A673 (cell line): ENCODE measurements at regions not wholly inside any gene's neighbourhood (a gene's known extent, or its start where the extent isn't known, plus 50 kb on each side); places are given as distances from the start of the nearest gene placed in this dataset.

Experiments
- BruUV-seq: library from RNA; stranded (reverse); fragments of 400-500 nt; replicated peaks from 2 replicates; lab custom pipeline; 2021; lab: Mats Ljungman, UMichigan
- CTCF ChIA-PET: fragments of 300-600 bp; sonication (Branson Sonifier 250); formaldehyde crosslinking; loops from one replicate; lab custom pipeline; 2022; ENCODE audit warnings: antibody characterized with exemption; lab: Charles Lee
- POLR2A ChIA-PET: fragments of 300-600 bp; sonication (Branson Sonifier 250); formaldehyde crosslinking; loops from one replicate; lab custom pipeline; 2022; ENCODE audit warnings: antibody characterized with exemption; ENCODE audit not compliant: low non-redundant PET; lab: Charles Lee
- DNase-seq: peaks from one replicate; pipeline ENCODE4 v3.0.0-alpha.2; 2015; ENCODE audit warnings: low spot score
- H3K27ac ChIP-seq: fragments of 200-600 bp; sonication (generic); 2 replicates; pipeline ENCODE4 v1.5.1; 2016; ENCODE audit warnings: mixed run types, low read depth, mild to moderate bottlenecking, mixed read lengths, antibody characterized with exemption, low read length; ENCODE audit not compliant: poor library complexity, severe bottlenecking
- H3K27me3 ChIP-seq: fragments of 200-600 bp; sonication (generic); replicated peaks from 2 replicates; pipeline ENCODE4 v1.6.1; 2017; ENCODE audit warnings: mixed run types, low read depth, mild to moderate bottlenecking, mixed read lengths, antibody characterized with exemption, low read length; ENCODE audit not compliant: insufficient read depth, poor library complexity
- H3K36me3 ChIP-seq: fragments of 200-600 bp; sonication (generic); 2 replicates; pipeline ENCODE4 v1.6.1; 2016; ENCODE audit warnings: mixed run types, mild to moderate bottlenecking, mixed read lengths, antibody characterized with exemption, low read length; ENCODE audit not compliant: insufficient read depth, poor library complexity, severe bottlenecking
- H3K4me1 ChIP-seq: fragments of 200-600 bp; sonication (generic); 2 replicates; pipeline ENCODE4 v1.6.1; 2017; ENCODE audit warnings: mixed run types, mild to moderate bottlenecking, mixed read lengths, antibody characterized with exemption, low read length; ENCODE audit not compliant: insufficient read depth, poor library complexity, severe bottlenecking
- H3K4me3 ChIP-seq: fragments of 200-600 bp; sonication (generic); 2 replicates; pipeline ENCODE4 v1.5.1; 2016; ENCODE audit warnings: low read depth, mixed run types, mild to moderate bottlenecking, mixed read lengths, low read length; ENCODE audit not compliant: poor library complexity, severe bottlenecking
- H3K9me3 ChIP-seq: fragments of 200-600 bp; sonication (generic); 2 replicates; pipeline ENCODE4 v1.6.1; 2016; ENCODE audit warnings: mixed run types, low read depth, mild to moderate bottlenecking, mixed read lengths, antibody characterized with exemption, low read length; ENCODE audit not compliant: poor library complexity, severe bottlenecking
- EZH2 ChIP-seq: fragments of 200-600 bp; sonication (generic); IDR thresholded peaks from 2 replicates; pipeline ENCODE4 v1.6.1; 2017; ENCODE audit warnings: borderline replicate concordance, low read depth, mild to moderate bottlenecking, mixed read lengths, antibody characterized with exemption, low read length; ENCODE audit not compliant: poor library complexity, severe bottlenecking
- intact Hi-C: fragments of 100-400 bp; cut with micrococcal nuclease; formaldehyde crosslinking; loops from one replicate; pipeline ENCODE4 v1.10.0; 2022; ENCODE audit not compliant: unreplicated experiment
- TF ChIP-seq, protein P1 (sequence below): fragments of 300-800, 200-600 bp; sonication (generic); conservative IDR thresholded peaks from 2 replicates; pipeline ENCODE4 v1.5.1; 2017; ENCODE audit warnings: low read depth, mild to moderate bottlenecking, antibody characterized with exemption, low read length, moderate library complexity, mixed read lengths

DNA sequence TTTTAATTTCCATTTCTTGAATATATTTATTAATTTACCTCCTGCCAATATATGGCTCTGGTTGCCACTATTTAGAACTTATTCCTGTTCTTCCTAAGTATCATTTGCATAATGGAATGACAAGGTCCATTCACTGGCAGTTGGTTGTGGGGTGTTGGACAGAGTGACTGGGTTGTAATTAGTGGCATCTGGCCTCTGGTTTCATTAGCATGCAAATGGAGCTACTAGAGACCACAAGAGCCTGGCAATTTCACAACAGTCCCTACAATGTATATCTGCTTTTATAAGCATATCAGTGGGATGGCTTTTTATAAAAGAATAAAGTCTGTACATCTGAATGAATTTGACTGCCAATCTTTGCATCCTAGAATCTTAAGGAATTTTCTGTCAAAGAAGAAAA is 1030.9 kb upstream of the CDH8 start:
- DNase-seq = no peak
- POLR2A ChIA-PET = no interaction called here
- H3K27me3 ChIP-seq = no peaks in the 10 kb centered on the region
- no peak overlapping the region for H3K4me3 ChIP-seq
- BruUV-seq = no TSS peak
- intact Hi-C loops = no loop called here
- TF ChIP-seq EZH2 = no peak
- TF ChIP-seq, protein P1, sequence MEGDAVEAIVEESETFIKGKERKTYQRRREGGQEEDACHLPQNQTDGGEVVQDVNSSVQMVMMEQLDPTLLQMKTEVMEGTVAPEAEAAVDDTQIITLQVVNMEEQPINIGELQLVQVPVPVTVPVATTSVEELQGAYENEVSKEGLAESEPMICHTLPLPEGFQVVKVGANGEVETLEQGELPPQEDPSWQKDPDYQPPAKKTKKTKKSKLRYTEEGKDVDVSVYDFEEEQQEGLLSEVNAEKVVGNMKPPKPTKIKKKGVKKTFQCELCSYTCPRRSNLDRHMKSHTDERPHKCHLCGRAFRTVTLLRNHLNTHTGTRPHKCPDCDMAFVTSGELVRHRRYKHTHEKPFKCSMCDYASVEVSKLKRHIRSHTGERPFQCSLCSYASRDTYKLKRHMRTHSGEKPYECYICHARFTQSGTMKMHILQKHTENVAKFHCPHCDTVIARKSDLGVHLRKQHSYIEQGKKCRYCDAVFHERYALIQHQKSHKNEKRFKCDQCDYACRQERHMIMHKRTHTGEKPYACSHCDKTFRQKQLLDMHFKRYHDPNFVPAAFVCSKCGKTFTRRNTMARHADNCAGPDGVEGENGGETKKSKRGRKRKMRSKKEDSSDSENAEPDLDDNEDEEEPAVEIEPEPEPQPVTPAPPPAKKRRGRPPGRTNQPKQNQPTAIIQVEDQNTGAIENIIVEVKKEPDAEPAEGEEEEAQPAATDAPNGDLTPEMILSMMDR = no peak
- no peak overlapping the region for H3K27ac ChIP-seq
- no peaks in the 10 kb centered on the region for H3K9me3 ChIP-seq
- CTCF ChIA-PET = no interaction called here
- no peaks in the 10 kb centered on the region for H3K36me3 ChIP-seq
- no peaks in the 10 kb centered on the region for H3K4me1 ChIP-seq

DNA sequence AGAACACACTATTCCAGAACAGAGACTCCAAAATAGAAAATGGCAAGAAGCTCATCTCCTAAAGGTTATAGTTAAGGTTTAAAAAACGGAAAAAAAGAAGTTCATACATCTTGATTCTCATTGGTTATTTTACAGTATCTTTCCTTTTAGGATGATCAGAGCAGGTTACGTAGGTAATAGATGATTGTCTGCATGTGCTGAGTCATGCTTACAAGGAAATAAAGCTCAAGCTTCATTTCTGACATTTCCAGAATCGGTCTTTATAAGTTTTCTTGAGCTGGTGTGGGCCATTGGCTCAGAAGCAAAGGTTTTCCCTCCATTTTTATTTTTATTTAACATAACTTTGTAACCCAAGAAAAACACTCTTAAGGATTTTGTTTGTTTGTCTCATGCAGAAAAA is 1030.3 kb upstream of the CDH8 start:
- H3K36me3 ChIP-seq = no peaks in the 10 kb centered on the region
- no peak overlapping the region for H3K27ac ChIP-seq
- H3K27me3 ChIP-seq = no peaks in the 10 kb centered on the region
- no peak for DNase-seq
- H3K4me3 ChIP-seq = no peak overlapping the region
- no TSS peak for BruUV-seq
- CTCF ChIA-PET = no interaction called here
- H3K9me3 ChIP-seq = no peaks in the 10 kb centered on the region
- POLR2A ChIA-PET = no interaction called here
- H3K4me1 ChIP-seq = no peaks in the 10 kb centered on the region
- TF ChIP-seq EZH2 = no peak
- TF ChIP-seq, protein P1 = no peak
- intact Hi-C loops = no loop called here

DNA sequence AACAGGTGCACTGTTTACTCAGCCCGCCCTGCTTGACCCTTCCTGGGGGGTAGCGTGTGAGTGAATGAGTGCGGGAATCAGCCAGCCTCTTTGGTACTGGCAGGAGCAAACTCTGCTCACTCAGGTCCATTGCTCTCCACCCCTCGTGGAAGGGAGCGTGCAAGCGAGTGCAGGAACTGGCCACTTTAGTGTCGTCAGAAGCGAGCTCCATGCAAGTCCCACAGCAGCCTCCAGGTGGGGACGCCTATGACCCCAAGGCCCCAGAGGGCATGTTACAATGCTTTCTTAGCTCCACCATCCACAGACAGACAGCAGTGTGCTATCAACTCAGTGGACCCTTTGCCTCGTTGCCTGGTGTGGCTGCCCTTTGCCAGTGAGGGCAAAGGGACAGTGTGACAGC is 1025.1 kb upstream of the CDH8 start:
- no peaks in the 10 kb centered on the region for H3K36me3 ChIP-seq
- no peak for DNase-seq
- no TSS peak for BruUV-seq
- no peaks in the 10 kb centered on the region for H3K4me1 ChIP-seq
- ChIA-PET CTCF (no interaction called here), POLR2A (no interaction called here)
- no peak for TF ChIP-seq EZH2
- TF ChIP-seq, protein P1 = no peak
- H3K4me3 ChIP-seq = no peak overlapping the region
- H3K9me3 ChIP-seq = no peaks in the 10 kb centered on the region
- no peak overlapping the region for H3K27ac ChIP-seq
- H3K27me3 ChIP-seq = no peaks in the 10 kb centered on the region
- intact Hi-C loops = no loop called here
